Stomach (tissue), 8 donors: ENCODE measurements at regions not wholly inside any gene's neighbourhood (a gene's known extent, or its start where the extent isn't known, plus 50 kb on each side); places are given as distances from the start of the nearest gene placed in this dataset.

Source experiments
- DNase-seq, 2 donors: peaks; one replicate each; pipeline versions ENCODE4 v3.0.0 to v3.0.0-alpha.2; 2013 to 2019
- H3K27ac ChIP-seq, 5 donors: fragments of 200-600 bp in 4 of 5; sonication (generic) in 4 of 5; one replicate each; pipeline ENCODE4 v1.5.1; 2013 to 2019; ENCODE audit warnings: mild to moderate bottlenecking in 1 of 5, moderate library complexity in 1 of 5
- H3K27me3 ChIP-seq, 3 donors: fragments of 200-600 bp; sonication (generic); one replicate each; pipeline ENCODE4 v1.5.1; 2017 to 2019; ENCODE audit warnings: mixed run types in 1 of 3
- H3K36me3 ChIP-seq, 4 donors: fragments of 200-600 bp; sonication (generic); 1 replicate in 3 of 4; 2 replicates in 1 of 4; pipeline ENCODE4 v1.5.1; 2016 to 2019
- H3K4me1 ChIP-seq, 4 donors: fragments of 200-600 bp; sonication (generic); one replicate each; pipeline ENCODE4 v1.5.1; 2016 to 2019
- H3K4me3 ChIP-seq, 4 donors: fragments of 200-600 bp; sonication (generic) in 3 of 4; one replicate each; pipeline ENCODE4 v1.5.1; 2016 to 2019; ENCODE audit warnings: mild to moderate bottlenecking in 1 of 4
- H3K9me3 ChIP-seq, 4 donors: fragments of 200-600 bp; sonication (generic); one replicate each; pipeline ENCODE4 v1.5.1; 2016 to 2019
- EP300 ChIP-seq: sonication (generic); formaldehyde crosslinking; IDR thresholded peaks from one replicate; pipeline ENCODE4 v1.6.1; 2017; ENCODE audit warnings: antibody characterized with exemption
- POLR2A ChIP-seq, 4 donors: fragments of 450-650 bp; IDR thresholded peaks; one replicate each; pipeline ENCODE4 v1.6.1; 2016; ENCODE audit warnings: antibody characterized with exemption in 4 of 4, control low read depth in 2 of 4, mild to moderate bottlenecking in 1 of 4, moderate library complexity in 1 of 4
- POLR2AphosphoS5 ChIP-seq, 3 donors: sonication (generic); formaldehyde crosslinking; IDR thresholded peaks; one replicate each; pipeline ENCODE4 v1.6.1; 2016; ENCODE audit warnings: antibody characterized with exemption in 3 of 3
- WGBS, 5 donors: extraction: QIAGEN DNeasy Blood & Tissue Kit in 3 of 5; methylation state at CpG; one replicate each; pipeline versions ENCODE4 v1.1.5 to v1.1.7; 2013 to 2018; 5-methylcytosine and 5-hydroxymethylcytosine counted together
- intact Hi-C: fragments of 100-400 bp; cut with DNase I; formaldehyde crosslinking; loops from one replicate; pipeline ENCODE4 v1.15.1; 2023; ENCODE audit warnings: low total_unique reads
- TF ChIP-seq, protein P1 (sequence below), 7 experiments: fragments of 450-650 bp in 4 of 7; fragments of 200-600 bp in 3 of 7; sonication (generic) in 3 of 7; IDR thresholded peaks; one replicate each; pipeline ENCODE4 v1.5.1; 2016 to 2019; ENCODE audit warnings: antibody characterized with exemption in 7 of 7, control low read depth in 2 of 7, mild to moderate bottlenecking in 1 of 7
- donor health status: healthy with polysubstance abuse.
- donor health status: Bipolar disorder and iron deficiency.
- donor health status: healthy.

DNA sequence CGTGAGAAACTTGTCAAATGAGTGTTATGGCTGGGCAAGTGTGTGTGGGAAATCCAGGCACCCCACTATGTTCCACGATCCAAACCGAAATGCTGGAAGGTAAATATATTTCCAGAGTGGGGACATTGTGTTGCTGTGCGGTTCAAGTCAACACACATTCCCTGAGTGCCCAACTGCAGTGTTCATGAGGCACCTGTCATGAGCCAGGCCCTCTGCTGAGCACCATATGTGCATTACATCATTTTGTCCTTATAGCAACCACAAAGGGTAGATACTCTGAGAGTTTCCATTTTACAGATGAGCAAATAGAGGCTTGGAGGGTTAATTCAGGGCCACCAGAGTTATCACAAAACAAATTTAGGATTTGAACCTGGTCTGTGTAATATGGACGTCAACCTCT, 59.9 kb upstream of the SOD1 start:
- Histone ChIP-seq H3K36me3 (no peaks in the 10 kb centered on the region), H3K9me3 (peaks cover 0 to 7% (median 0%) of the 10 kb centered on the region in 4 donors), H3K4me3 (no peak overlapping the region), H3K27ac (no peak overlapping the region), H3K27me3 (no peaks in the 10 kb centered on the region), H3K4me1 (no peaks in the 10 kb centered on the region)
- intact Hi-C loops, result no loop called here
- TF ChIP-seq POLR2AphosphoS5 (IDR thresholded peaks at IDR 0.05) (no peak), EP300 (no peak), POLR2A (IDR thresholded peaks at IDR 0.05) (no peak)
- TF ChIP-seq, protein P1, sequence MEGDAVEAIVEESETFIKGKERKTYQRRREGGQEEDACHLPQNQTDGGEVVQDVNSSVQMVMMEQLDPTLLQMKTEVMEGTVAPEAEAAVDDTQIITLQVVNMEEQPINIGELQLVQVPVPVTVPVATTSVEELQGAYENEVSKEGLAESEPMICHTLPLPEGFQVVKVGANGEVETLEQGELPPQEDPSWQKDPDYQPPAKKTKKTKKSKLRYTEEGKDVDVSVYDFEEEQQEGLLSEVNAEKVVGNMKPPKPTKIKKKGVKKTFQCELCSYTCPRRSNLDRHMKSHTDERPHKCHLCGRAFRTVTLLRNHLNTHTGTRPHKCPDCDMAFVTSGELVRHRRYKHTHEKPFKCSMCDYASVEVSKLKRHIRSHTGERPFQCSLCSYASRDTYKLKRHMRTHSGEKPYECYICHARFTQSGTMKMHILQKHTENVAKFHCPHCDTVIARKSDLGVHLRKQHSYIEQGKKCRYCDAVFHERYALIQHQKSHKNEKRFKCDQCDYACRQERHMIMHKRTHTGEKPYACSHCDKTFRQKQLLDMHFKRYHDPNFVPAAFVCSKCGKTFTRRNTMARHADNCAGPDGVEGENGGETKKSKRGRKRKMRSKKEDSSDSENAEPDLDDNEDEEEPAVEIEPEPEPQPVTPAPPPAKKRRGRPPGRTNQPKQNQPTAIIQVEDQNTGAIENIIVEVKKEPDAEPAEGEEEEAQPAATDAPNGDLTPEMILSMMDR (IDR thresholded peaks at IDR 0.05), result no peak
- DNase-seq, result no peak
- WGBS, 5 donors, result 70 to 82% (median 73%) methylated on average over 5 of the region's 5 CpGs

DNA sequence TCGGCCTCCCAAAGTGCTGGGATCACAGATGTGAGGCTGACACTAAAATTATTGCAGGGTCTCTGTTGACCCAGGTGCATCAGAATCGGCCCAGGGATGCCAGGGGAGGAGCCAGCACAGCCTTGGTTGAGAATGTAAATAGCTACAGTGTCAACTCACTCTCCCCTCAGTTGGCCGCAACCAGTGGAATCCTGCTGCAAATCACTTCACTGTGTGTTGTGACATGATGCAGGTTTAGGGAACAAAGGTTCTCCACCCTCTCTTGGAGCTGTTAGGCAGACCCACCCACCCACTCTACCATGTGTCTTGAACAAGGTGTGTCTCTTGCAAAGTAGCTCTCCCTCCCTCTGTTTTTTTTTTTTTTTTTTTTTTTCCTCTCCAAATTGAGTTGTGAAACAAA, 60.5 kb upstream of the SOD1 start:
- TF ChIP-seq, protein P1 (IDR thresholded peaks at IDR 0.05), result no peak
- TF ChIP-seq EP300 (no peak), POLR2A (IDR thresholded peaks at IDR 0.05) (no peak), POLR2AphosphoS5 (IDR thresholded peaks at IDR 0.05) (no peak)
- DNase-seq, result no peak
- no peaks in the 10 kb centered on the region for H3K36me3 ChIP-seq
- H3K27me3 ChIP-seq, result no peaks in the 10 kb centered on the region
- H3K4me1 ChIP-seq, result no peaks in the 10 kb centered on the region
- no peak overlapping the region for H3K4me3 ChIP-seq
- no peak overlapping the region for H3K27ac ChIP-seq
- H3K9me3 ChIP-seq, result peaks cover 0 to 7% (median 0%) of the 10 kb centered on the region in 4 donors
- intact Hi-C loops, result no loop called here
- WGBS, 5 donors, result 34 to 60% (median 40%) methylated on average over 2 to 3 of the region's 3 CpGs

DNA sequence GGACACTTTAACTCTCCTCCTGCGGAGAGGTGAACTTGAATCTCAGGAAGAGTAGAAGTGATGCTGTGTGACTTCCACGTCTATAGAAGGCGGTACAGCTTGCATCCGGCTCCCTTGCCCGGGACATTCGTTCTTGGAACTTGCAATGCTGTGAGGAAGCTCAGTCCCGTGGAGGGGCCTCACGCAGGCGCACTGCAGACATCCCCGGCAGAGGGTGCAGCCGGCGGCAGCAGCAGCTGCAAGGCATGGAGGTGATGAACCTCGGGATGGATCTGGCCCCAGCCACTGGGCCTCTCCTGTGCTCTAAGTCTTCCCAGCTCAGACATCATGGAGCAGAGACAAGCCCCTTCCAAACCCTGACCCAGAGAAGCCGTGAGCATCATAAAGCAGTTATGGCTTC, 61.8 kb upstream of the SOD1 start:
- WGBS, 5 donors, result 86 to 91% (median 86%) methylated on average over 14 of the region's 14 CpGs
- DNase-seq, result no peak
- peaks cover 0 to 7% (median 0%) of the 10 kb centered on the region in 4 donors for H3K9me3 ChIP-seq
- no peaks in the 10 kb centered on the region for H3K27me3 ChIP-seq
- H3K4me3 ChIP-seq, result no peak overlapping the region
- no peaks in the 10 kb centered on the region for H3K4me1 ChIP-seq
- no peak overlapping the region for H3K27ac ChIP-seq
- intact Hi-C loops, result no loop called here
- no peaks in the 10 kb centered on the region for H3K36me3 ChIP-seq
- TF ChIP-seq POLR2A (IDR thresholded peaks at IDR 0.05), result no peak
- TF ChIP-seq EP300, result no peak
- TF ChIP-seq, protein P1 (IDR thresholded peaks at IDR 0.05), result no peak
- no peak for TF ChIP-seq POLR2AphosphoS5 (IDR thresholded peaks at IDR 0.05)

DNA sequence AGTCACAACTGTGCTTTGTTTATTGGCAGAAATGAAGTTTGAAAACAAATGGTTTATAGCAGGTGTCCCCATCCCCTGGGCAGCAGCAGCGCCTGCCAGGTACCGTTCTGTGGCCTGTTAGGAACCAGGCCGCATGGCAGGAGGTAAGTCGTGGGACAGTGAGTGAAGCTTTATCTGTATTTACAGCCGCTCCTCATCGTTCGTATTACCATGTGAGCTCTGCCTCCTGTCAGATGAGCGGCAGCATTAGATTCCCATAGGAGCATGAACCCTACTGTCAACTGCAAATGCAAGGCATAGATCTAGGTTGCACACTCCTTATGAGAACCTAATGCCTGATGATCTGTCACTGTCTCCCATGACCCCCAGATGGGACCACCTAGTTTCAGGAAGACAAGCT, 63.4 kb upstream of the SOD1 start:
- intact Hi-C loops, result no loop called here
- H3K27me3 ChIP-seq, result no peaks in the 10 kb centered on the region
- 89 to 95% (median 90%) methylated on average over 8 of the region's 8 CpGs for WGBS, 5 donors

More for the DNA sequence above, 63.4 kb upstream of the SOD1 start:
- H3K4me3 ChIP-seq, result no peak overlapping the region
- no peak overlapping the region for H3K27ac ChIP-seq
- H3K9me3 ChIP-seq, result peaks cover 0 to 7% (median 0%) of the 10 kb centered on the region in 4 donors
- TF ChIP-seq, protein P1 (IDR thresholded peaks at IDR 0.05), result no peak
- no peak for TF ChIP-seq POLR2A (IDR thresholded peaks at IDR 0.05)
- no peak for DNase-seq
- H3K36me3 ChIP-seq, result no peaks in the 10 kb centered on the region
- no peaks in the 10 kb centered on the region for H3K4me1 ChIP-seq
